ENCODE measurements at regions not wholly inside any gene's neighbourhood (a gene's known extent, or its start where the extent isn't known, plus 50 kb on each side); places are given as distances from the start of the nearest gene placed in this dataset.
"Not testable (repeated sequence)": the region's sequence is repeated elsewhere in the genome, so short reads cannot be mapped to it uniquely, and the experiment has no call there.

DNA sequence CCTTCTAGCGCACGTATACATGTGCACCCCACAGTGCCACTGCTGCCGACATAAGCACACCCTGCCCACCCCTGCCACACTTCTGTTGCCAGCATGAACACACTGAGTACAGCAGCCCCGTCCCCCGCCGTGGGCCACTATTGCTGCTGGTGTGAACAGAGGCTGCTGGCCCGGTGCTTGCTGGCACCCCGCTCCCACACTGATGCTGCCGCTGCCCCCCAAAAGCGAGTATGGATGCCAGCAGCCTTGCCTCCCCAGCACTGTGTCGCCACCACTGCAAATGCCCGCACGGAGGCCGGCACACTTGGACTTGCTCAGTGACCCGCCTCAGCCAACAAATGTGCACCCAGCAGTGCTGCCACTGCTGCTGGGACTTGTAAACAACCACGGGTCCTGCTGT is 872.4 kb upstream of the ATXN7L3B start (continued):
- TF ChIP-seq, protein P1, sequence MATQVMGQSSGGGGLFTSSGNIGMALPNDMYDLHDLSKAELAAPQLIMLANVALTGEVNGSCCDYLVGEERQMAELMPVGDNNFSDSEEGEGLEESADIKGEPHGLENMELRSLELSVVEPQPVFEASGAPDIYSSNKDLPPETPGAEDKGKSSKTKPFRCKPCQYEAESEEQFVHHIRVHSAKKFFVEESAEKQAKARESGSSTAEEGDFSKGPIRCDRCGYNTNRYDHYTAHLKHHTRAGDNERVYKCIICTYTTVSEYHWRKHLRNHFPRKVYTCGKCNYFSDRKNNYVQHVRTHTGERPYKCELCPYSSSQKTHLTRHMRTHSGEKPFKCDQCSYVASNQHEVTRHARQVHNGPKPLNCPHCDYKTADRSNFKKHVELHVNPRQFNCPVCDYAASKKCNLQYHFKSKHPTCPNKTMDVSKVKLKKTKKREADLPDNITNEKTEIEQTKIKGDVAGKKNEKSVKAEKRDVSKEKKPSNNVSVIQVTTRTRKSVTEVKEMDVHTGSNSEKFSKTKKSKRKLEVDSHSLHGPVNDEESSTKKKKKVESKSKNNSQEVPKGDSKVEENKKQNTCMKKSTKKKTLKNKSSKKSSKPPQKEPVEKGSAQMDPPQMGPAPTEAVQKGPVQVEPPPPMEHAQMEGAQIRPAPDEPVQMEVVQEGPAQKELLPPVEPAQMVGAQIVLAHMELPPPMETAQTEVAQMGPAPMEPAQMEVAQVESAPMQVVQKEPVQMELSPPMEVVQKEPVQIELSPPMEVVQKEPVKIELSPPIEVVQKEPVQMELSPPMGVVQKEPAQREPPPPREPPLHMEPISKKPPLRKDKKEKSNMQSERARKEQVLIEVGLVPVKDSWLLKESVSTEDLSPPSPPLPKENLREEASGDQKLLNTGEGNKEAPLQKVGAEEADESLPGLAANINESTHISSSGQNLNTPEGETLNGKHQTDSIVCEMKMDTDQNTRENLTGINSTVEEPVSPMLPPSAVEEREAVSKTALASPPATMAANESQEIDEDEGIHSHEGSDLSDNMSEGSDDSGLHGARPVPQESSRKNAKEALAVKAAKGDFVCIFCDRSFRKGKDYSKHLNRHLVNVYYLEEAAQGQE (IDR thresholded peaks at IDR 0.05): no peak
- TF ChIP-seq HNF4A (conservative IDR thresholded peaks at IDR 0.05): no peak

DNA sequence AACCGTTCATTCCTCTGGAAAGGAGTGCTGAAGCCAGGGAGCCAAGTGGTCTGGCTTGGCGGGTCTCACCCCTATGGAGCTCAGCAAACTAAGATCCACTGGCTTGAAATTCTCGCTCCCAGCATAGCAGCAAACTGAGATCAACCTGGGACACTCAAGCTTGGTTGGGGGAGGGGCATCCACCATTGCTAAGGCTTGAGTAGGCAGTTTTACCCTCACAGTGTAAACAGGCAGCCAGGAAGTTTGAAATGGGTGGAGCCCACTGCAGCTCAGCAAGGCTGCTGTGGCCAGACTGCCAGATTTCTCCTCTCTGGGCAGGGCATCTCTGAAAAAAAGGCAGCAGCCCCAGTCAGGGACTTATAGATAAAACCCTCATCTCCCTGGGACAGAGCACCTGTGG is 866.1 kb upstream of the ATXN7L3B start:
- H3K4me1 ChIP-seq (ENCODE audit: control insufficient read depth in 4 of 4, insufficient read depth in 4 of 4, low read length in 3 of 4); H3K4me3 ChIP-seq (ENCODE audit: low read depth in 1 of 3, low read length in 3 of 3); H3K9me3 ChIP-seq (ENCODE audit: control insufficient read depth in 4 of 4, low read length in 3 of 4); H3K36me3 ChIP-seq (ENCODE audit: control insufficient read depth in 4 of 4, insufficient read depth in 3 of 4, low read depth in 1 of 4, low read length in 3 of 4); DNase-seq (ENCODE audit: low spot score); H3K9ac ChIP-seq (ENCODE audit: low read depth in 1 of 2, low read length in 2 of 2); H3K27me3 ChIP-seq (ENCODE audit: control insufficient read depth in 4 of 4, insufficient read depth in 4 of 4, low read length in 3 of 4); H3K27ac ChIP-seq (ENCODE audit: low read depth in 1 of 2, low read length in 2 of 2): not testable (repeated sequence)
- WGBS: 88% methylated on average over 3 of the region's 3 CpGs

- WGBS: 67% methylated on average over 4 of the region's 4 CpGs
- no peaks in the 10 kb centered on the region for H3K4me1 ChIP-seq (ENCODE audit: control insufficient read depth in 4 of 4, insufficient read depth in 4 of 4, low read length in 3 of 4)
- H3K9me3 ChIP-seq (ENCODE audit: control insufficient read depth in 4 of 4, low read length in 3 of 4): no peaks in the 10 kb centered on the region
- no peak for DNase-seq (ENCODE audit: low spot score)
- no peak overlapping the region for H3K4me3 ChIP-seq (ENCODE audit: low read depth in 1 of 3, low read length in 3 of 3)
- H3K36me3 ChIP-seq (ENCODE audit: control insufficient read depth in 4 of 4, insufficient read depth in 3 of 4, low read depth in 1 of 4, low read length in 3 of 4): no peaks in the 10 kb centered on the region
- no peak overlapping the region for H3K9ac ChIP-seq (ENCODE audit: low read depth in 1 of 2, low read length in 2 of 2)
- TF ChIP-seq CTCF (IDR thresholded peaks at IDR 0.05; ENCODE audit: low read depth, low read length, missing input control): no peak
- TF ChIP-seq RAD21 (IDR thresholded peaks at IDR 0.05): no peak
- no peak for TF ChIP-seq RXRA (IDR thresholded peaks at IDR 0.05)
- TF ChIP-seq YY1 (IDR thresholded peaks at IDR 0.05): no peak
- TF ChIP-seq HNF4G (IDR thresholded peaks at IDR 0.05): no peak
- TF ChIP-seq, protein P1 (IDR thresholded peaks at IDR 0.05): no peak
- no peak for TF ChIP-seq SP1 (IDR thresholded peaks at IDR 0.05)
- no peak for TF ChIP-seq HNF4A (conservative IDR thresholded peaks at IDR 0.05)
- H3K27me3 ChIP-seq (ENCODE audit: control insufficient read depth in 4 of 4, insufficient read depth in 4 of 4, low read length in 3 of 4): no peaks in the 10 kb centered on the region
- H3K27ac ChIP-seq (ENCODE audit: low read depth in 1 of 2, low read length in 2 of 2): no peak overlapping the region
These were observed 859.9 kb upstream of the ATXN7L3B start for GRCh38 chr12:73677520-73678291.
